ENCODE measurements at regions not wholly inside any gene's neighbourhood (a gene's known extent, or its start where the extent isn't known, plus 50 kb on each side); places are given as distances from the start of the nearest gene placed in this dataset.
"Not testable (repeated sequence)": the region's sequence is repeated elsewhere in the genome, so short reads cannot be mapped to it uniquely, and the experiment has no call there.

DNA sequence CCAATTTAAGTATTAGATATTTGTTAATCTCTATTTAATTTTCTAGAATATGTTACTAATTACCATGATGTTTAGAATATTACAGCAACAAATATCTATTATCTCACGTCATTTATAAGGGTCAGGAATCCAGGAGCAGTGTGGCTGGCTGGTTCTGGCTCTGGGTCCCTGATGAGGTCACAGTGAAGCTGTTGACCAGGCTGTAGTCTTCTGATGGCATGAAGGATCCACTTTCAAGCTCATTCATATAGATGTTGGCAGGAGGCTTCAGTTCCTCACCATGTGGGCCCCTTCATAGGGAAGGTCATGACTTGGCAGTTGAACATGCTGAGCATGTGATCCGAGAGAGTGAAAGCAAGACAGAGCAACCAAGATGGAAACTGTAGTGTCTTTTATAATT, 375.6 kb downstream of the ATP23 start:
- no peak for DNase-seq

DNA sequence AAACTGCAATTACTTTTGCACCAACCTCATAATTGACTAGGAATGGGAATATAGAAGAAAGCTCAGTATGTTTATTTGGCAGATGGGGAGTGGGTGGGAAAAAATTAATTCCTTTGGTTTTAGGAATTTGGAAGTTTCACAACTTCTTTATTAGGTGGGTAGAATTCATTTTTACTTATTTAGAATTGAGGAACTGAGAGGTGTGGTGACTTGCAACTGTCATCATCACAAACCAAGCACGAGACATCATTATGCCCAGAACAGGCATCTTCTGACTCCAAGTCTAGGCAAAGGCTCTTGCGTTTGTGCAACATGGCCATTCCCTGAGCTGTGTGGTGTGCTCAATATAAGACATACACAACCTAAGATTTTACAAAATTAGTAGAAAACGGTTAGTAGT, 380.0 kb downstream of the ATP23 start:
- no peak for DNase-seq

DNA sequence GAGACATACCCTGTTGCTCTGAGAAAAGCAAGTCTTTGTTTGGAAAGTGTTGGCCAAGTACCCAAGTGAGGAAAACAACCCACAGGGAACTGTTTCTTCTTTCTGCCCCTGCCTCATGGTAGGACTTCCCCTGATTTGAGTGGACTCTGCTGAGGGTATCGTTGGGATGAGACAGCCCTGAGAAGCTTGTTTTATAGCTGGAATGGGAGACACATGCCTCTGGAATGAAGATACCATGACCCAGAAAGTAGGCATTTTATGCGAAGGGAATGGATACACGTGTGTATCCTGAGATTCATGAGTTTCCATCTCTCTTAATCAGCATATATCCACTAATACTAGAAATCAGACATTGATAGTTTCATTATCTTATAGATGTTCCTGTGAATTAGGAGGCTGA, 382.3 kb downstream of the ATP23 start:
- DNase-seq, result no peak

DNA sequence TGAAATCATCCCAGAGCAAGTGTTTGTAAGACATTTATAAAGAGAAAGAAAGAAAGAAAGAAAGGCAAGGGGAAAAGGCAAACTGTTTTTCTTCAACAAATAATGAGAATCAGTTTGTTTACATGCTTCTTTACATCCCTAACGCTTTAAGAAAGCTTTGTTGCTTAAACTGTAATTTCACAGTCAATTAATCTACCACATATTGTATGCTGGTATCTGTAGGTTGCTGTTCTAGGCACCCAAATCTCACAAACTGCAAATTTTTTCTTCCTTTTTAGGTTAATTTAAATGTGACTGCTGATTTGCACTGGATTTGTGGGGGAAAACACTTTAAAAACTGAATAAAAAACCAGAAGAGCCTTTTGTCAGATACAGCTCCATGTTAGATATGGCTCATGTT, 384.2 kb downstream of the ATP23 start:
- no peak for DNase-seq

DNA sequence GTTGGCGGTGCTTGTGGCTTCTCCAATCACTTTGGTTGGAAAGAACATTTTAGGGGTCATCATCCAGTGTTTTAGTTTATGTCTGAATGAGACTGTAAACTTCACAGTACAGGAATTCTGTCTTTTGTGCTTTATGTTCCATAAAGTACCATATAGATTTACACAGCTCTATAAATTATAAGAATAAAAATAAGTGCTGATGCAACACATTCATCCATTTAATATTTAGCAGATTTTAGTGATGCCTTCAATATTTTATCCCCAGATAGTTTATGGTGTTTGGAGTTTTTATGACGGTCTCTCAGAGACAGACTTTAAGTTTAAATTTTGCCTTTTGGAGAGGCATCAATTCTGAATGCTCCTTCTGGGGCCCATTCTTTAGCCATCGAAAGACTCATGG, 385.2 kb downstream of the ATP23 start:
- DNase-seq, result no peak

DNA sequence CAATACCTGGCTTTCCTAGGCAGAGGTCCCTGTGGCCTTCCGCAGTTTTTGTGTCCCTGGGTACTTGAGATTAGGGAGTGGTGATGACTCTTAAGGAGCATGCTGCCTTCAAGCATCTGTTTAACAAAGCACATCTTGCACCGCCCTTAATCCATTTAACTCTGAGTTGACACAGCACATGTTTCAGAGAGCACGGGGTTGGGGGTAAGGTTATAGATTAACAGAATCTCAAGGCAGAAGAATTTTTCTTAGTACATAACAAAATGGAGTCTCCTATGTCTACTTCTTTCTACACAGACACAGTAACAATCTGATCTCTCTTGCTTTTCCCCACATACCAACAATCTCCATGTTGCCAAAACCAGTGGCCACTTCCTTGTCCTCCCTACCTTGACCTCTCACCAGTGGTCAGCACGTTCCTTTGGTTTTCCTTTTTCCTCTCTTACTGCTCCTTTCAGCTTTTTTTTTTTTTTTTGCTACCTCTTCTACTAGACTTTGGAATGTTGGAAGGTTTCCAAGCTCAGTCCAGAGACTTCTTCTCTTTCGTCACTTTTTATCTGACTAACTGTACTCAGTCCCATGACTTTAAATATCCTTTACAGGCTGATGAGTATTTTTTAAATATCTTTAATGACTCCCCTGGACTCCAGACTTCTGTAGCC, 395.3 kb downstream of the ATP23 start:
- peak; percentile 11 for DNase-seq

DNA sequence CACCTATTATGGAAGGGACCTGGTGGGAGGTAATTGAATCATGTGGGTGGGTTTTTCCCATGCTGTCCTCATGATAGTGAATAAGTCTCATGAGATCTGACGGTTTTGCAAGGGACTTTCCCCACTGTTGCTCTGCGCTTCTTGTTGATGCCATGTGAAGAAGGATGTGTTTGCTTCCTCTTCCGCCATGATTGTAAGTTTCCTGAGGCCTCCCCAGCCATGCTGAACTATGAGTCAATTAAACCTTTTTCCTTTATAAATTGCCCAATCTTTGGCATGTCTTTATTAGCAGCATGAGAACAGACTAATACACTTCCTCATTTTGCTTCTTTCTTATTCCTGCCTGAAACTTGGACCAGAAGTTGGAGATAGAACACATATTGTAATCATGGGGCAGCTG, 396.2 kb downstream of the ATP23 start:
- DNase-seq, result not testable (repeated sequence)

DNA sequence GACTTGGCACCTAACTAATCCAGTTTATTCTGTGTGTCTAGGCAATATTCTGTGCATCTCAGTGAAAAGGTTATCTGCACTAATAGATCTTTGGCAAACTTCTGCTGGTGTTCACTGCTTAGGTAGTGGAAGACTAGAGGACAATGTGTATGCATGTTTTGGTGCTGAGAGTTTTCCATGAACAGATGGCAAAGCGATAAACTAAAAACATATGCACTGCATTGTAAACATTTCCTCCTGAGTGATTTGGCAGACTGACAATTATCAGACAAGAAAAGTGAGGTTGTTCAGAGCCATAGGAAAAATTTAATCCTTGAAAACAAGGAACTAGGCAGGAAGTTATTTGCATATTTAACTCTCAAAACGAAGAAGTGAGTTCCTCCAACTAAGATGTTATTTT, 400.4 kb downstream of the ATP23 start:
- peak; percentile 53 for DNase-seq

DNA sequence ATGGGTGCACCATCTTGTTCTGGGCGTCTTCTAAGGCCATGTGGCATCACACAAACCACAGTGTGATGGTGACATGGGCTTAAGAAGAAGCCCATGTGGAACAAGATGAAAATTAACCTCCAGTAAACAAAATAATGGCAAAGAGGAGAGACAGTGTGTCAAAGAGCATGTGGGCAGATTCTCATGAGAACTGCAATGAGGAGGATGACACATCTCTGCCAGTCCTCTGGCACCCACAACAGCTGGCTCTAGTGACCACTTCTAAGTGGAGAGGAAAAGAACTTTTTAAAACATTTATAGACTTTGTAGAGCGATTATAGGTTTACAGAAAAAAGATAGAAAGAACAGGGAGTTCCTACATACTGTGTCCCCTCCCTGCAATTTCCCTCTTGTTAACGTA, 401.4 kb downstream of the ATP23 start:
- DNase-seq, result no peak

DNA sequence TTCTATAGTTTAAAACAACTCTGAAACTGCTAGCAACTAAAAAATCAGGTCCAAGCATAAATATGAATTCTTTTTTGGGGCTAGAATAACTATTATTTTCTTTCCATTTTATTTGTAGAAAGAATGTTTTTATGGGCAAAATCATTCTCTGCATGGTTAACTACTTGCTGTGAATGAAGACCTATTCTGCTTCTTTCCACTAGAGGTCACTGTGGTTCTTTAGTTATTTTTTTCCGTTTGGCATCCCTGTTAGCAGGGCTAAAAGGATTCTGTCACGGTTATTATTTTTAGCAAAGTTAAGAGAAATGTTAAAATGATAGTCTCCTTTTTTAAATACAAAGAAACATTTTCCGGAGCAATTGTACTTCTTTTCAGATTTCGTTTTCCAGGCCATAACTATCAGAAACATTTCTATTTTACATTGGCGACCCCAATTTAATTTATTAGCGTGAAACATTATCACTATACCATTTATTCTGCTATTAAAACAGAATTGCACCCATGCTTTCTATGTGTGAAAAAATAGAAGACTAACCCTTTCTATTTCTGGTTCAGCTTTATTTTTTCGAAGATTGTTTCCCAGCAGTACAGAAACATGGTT, 404.8 kb downstream of the ATP23 start:
- peak; percentile 72 for DNase-seq

DNA sequence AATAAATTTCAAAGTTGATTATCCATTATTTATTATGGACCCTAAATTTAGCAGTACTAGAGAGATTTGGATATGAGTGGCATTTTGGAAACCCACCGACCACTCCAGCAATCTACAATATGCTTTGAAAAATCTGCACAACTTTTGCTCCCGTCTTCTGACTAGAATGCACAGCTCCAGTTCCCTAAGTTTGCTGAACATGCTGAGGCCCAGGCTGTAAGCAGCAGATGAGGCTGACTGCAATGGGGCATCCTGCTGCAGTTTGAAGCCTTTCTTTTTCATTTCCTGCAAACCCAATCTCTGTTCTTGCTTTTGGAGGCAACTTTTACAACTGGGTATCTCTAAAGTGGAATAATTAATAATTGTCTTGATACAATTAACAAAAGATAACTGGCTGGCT, 405.8 kb downstream of the ATP23 start:
- no peak for DNase-seq

DNA sequence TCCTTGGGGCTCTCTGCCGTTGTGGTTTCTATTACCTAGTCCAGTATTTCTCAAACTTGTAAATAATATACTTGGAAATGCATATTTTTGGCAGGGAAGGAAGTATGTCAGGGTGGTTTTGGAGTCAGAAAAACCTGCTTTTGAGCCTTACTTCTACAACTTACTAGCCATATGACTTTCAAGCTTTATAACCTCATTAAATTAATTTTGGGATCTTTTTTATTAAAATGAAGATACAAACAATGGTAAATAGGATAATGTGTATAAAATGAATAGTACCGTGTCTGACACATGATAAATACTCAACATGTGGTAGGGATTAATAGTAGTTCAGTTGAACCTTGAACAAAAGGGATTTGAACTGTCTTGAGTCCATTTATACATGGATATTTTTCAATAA, 406.3 kb downstream of the ATP23 start:
- no peak for DNase-seq

DNA sequence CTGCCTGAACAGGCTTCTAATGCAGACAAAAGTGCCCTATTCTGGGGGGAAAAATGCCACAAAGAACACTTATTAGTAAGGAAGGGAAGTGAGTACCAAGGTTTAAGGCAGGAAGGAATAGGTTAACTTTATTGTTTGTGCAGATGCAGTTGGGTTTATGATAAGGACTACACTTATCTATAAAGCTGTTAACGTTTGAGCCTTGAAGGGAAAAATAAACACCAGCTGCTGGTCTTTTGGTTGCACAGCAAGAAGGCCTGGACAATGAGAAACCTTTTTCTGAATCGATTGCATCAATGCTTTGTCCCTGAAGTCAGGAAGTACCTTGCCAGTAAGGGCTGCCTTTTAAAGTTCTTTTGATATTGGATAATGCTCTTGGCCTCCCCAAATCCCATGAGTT, 407.8 kb downstream of the ATP23 start:
- peak; percentile 57 for DNase-seq

DNA sequence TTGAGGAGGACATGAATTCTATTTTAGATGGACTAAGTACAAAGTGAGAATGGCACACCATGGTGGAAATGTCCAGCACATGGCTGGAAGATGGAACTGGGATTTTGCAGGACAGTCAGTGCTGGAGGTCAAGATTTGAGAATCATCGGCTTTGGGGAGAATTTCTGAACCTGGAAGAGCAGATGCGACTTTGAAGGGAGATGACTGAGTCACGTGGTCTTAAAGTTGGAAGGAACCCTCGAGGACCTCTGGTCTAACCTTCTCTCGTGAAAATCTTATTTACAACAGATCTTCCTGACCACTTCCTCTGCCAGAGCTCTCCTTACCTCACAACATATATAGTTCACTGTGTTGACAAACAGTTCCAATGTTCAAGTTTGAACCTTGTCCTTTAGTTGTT, 415.4 kb downstream of the ATP23 start:
- DNase-seq, result no peak

DNA sequence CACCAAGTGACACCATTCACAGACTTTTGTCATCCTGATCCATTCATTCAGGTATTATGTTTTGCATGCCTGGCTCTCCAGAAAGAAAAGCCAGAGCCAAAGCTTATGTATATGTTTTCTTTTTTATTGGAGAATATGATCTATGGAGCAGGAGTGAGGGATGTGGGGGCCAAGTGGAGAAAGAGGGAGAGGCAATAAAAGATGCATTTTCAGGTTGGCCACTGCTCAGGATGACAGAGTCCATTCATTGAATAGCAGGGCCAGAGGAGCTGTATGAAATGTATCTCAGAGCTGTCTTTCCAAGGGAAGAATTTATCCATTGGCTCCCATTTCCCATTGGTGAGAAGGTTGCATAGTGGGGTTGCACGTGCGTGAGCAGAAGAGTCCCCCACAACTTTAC, 416.1 kb downstream of the ATP23 start:
- no peak for DNase-seq

DNA sequence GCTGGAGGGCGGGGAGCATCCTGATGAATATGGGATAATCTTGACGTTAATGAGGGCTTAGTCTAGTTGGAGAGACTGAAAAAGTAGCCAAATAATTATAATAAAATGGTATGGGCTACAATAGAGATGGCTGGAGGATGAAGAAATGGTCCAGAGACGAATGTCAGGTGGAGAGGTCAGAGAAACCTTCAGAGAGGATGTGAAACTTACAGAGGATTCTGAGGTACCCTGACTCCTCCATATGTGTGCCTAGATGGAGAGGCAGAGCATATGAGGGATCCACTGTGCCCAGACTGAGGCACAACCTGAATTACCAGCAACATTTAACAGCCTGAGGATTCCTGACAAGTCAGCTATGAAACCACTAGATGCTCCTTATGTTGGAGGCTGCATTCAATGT, 417.0 kb downstream of the ATP23 start:
- no peak for DNase-seq

DNA sequence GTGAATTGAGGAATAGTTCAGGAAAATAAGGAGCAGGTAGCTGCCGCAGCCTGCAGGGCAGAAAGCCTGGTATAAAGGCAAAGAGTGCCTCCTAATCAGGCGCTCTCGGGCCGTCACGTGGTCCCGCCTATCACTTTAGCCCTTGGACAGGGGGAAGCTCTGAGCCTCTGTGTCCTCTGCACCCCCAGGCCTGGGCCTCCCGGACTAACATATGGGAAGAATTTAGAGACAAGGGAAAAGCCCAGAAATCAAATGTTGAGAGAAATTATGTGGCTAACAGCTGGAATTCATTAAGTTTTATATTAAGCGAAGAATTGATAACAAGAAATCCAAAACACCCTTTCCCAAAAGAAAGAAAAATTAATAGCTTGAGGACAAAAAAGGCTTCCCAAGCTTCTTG, 417.7 kb downstream of the ATP23 start:
- DNase-seq, result no peak

DNA sequence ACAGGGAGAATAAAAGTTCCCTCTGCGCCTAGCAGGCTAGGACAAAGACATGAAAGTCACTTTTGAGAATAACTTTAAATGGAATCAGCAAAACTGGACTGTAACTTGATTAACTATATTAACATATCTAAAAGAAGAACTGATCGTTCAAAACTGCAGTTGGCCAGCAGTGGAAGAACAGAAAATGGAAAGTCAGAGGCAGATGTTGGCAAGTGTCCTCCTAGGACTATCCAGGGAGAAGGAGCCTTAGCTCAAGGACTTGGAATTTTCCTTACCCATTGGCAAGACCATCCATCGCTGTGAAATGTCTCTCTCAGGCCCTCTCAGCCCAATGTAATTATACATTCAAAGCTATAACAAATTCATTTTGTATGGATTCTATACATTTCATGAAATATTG, 419.7 kb downstream of the ATP23 start:
- no peak for DNase-seq

DNA sequence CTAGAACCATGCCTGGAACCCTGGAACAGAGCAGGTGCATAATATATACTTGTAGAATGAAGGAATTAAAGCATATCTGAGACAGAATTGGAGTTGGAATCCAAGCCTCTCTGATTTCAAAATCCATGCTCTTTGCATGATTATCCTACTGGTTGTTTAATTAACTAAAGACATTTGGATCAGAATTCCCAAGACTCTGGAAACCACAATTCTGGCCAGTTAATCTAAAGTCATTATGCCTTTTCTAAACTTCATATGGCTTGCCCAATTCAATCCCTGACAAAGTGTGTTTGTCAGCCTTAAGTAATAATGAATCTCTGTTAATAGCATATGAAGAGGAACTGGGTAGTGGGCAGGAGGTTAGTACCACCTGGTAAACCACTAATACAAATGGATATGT, 422.6 kb downstream of the ATP23 start:
- DNase-seq, result no peak

DNA sequence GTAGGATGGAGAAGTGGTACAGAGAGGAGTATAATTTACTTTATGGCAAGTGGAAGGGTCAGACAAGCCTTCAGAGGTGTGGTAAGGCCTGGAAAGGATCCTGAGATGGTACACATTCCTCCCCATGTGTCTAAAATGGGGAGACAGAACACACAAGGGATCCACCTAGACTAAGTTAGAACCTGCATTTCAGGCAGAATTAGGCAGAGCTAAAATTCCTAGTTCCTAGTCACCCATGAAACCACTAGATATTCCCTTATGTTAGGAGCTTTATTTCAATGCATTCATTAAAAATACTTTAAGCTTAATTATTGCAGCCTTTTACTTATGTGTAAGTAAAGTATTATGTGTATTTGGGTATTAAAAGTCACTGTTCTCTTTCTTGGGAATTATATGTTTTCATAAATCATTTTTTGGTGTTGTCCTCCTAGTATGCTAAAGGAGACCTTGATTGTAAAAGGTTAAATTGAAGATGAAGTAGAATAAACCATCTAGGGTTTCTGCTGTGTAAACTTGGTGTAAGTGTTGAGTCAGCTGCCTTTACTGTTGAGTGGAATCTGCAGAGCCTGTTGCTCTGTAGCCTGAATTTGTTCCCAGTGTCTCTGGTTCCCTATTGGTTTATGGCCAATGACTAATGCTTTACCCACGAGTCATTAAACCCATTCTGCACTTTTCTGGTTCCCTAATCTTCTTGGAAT, 423.2 kb downstream of the ATP23 start:
- peak; percentile 77 for DNase-seq

DNA sequence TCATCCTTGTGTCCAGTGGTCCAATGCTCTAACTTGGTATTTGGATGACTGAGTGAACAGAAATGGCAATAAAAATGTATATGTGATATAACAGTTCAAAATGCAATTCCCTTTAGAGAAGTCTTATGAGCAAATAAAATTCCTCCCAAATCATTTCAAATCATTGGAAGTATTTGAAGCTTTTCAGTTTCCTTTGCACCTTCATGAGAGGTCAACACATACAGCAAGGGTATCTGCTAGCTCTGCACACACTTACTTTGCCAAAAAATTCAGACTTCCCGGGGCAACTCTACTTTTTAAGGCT, 423.7 kb downstream of the ATP23 start:
- DNase-seq, result no peak

DNA sequence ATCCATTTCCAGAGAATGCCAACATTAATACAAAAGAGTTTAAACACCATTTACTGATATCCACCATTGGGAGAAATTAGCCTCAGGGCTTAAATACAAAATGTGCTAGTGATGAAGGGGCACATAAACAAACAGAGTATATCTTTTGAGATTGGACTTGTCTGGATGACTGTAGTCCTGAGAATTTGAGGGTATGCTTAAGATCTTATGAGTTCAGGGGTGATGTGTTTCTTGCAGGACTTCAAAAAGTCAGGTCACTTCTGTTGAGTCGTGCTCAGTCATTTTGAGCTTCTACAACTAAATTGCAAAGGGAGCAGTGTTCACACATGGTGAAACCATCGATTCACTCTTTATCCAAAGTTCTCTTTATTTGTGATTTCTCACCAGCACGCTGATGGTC, 425.7 kb downstream of the ATP23 start:
- no peak for DNase-seq

DNA sequence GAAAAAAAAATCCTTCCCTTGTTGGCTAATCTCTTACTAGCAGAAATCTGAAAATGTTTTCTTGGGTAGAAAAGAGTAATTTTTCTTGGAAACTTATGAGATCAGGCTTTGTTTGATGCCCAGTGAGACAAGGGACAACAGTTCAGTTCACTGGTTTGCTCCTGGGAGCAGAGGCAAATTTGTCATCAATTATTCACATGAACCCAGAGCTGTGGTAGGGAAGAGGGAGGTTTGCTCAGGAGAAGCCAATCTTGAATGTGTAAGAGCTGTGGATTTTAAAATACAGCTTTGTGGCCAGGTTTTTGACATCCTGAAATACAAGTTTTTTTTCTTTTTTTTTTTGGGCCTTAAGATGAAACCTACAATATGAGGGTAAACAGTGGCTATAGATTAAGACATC, 426.6 kb downstream of the ATP23 start:
- no peak for DNase-seq

DNA sequence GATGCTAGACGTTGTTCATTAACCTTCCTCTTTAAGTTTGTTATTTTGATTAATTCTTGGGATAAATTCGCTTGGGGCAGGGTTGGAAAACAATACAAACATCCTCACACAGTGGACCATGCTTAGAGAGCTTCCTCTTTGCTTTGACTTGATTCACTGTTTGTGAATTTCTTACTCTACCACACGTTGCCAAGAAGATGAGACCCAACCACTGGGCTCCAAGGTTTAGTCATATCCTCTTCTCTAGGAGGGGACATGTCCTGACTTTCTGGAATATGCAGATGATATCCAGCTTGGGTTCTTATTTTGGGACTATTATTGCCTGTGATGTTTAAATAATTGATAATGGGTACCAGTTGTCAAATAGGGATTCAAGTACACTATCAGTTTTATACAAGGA, 428.2 kb downstream of the ATP23 start:
- DNase-seq, result no peak

DNA sequence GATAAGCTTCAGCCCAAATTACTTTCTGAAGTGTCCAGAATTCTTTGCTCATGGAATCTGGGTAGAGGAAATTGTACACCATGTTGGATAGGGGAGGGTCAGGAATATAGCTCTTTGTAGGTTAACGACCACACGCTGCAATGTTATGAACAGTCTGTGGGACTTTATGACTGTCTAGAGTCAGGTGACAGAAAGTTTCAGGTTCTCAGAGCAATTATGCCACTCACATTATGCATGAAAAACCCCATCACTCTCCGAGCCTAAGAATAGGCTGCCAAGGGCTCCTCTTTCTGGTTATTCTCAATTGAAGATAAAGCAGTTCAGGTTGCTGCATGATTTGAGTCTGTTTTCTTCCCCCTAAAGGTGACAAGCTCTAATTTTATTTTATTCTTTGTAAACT, 430.9 kb downstream of the ATP23 start:
- DNase-seq, result no peak

Measured in DMS53 (cell line).